ENCODE measurements at regions not wholly inside any gene's neighbourhood (a gene's known extent, or its start where the extent isn't known, plus 50 kb on each side); places are given as distances from the start of the nearest gene placed in this dataset.

DNA sequence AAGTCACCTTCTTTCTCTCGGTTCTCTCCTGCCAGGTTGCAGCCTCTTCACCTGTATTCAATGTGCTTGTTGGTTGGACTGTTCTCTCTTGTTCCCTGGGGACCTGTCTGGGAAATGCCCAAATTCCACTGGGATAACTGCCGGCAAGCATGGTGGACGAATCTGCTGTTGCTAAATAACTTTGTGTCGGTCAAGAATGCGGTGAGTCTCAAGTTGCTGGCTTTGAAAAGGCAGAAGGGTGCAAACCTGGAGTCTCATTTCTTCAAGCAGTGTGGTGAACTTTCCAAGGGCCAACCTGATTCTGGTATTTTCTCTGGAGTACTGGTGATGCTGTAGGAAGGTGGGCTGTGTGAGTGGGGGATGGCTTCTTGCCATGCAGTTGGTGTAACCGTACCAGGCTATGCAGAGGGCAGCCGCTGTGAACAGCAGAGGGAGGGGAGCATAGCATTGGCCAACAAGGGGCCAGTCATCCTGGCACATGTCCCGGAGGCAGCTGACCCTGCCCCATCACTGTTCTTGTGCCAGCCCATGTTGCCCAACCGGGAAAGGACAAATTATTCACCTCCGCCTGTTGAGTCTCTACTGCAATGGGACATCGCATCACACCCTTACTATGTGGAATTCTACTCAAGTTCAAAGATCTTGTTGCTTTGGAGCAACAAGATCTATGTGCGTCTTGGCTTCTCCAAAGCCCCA is 88.1 kb upstream of the SEC11C start:
- H3K9me3 Mint-ChIP-seq, result no peaks in the 10 kb centered on the region
- no peaks in the 10 kb centered on the region for H3K4me1 Mint-ChIP-seq (ENCODE audit: low read depth in 2 of 2)
- no peaks in the 10 kb centered on the region for H3K36me3 Mint-ChIP-seq
- H3K4me3 Mint-ChIP-seq, result no peak overlapping the region
- H3K27ac Mint-ChIP-seq, result no peak overlapping the region
- ATAC-seq (no peak), DNase-seq (ENCODE audit: low spot score) (no peak)
- H3K27me3 Mint-ChIP-seq, result peaks cover 9 to 13% of the 10 kb centered on the region in 2 donors

DNA sequence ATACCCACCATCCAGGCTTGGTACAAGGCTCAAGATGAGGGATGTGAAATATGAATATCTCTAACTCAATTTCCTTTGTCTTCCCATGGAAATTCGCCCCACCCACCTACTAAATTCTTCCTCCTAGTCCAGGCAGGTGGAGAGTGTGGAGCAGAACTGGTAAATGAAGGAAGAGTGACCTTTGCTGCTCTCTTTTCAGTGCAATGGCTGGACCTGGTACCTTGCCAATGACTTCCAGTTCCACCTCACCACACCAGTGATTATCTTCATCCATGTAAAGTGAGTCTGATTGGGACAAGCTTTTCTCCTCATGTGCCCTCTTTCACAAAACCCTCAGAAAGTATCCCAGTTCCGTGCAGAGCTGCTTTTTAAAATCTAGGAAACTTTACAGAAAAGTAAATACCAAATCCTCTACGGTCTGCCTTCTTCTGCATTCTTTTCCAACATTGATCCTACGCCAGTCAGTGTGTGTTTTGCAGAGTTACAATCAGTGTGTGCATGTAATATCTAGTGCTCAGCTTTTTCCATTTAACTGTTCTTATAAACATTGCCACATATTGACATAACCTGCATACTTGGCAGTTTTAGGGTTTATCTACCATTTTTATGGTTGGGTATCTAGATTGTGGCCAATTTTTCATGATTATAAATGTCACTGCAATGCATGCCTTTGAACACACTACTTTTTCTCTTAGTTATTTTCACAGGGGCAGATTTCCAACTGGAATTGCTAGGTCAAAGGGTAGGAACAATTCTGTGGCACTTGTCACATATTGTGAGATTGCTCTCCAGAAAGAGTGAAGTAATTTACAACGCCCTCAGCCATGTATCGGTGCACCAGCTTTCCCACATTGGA is 86.5 kb upstream of the SEC11C start:
- Mint-ChIP-seq H3K4me3 (no peak overlapping the region), H3K27ac (no peak overlapping the region), H3K4me1 (ENCODE audit: low read depth in 2 of 2) (no peaks in the 10 kb centered on the region), H3K27me3 (peaks cover 0 to 8% of the 10 kb centered on the region in 2 donors), H3K36me3 (no peaks in the 10 kb centered on the region), H3K9me3 (no peaks in the 10 kb centered on the region)
- ATAC-seq, result no peak
- no peak for DNase-seq (ENCODE audit: low spot score)

DNA sequence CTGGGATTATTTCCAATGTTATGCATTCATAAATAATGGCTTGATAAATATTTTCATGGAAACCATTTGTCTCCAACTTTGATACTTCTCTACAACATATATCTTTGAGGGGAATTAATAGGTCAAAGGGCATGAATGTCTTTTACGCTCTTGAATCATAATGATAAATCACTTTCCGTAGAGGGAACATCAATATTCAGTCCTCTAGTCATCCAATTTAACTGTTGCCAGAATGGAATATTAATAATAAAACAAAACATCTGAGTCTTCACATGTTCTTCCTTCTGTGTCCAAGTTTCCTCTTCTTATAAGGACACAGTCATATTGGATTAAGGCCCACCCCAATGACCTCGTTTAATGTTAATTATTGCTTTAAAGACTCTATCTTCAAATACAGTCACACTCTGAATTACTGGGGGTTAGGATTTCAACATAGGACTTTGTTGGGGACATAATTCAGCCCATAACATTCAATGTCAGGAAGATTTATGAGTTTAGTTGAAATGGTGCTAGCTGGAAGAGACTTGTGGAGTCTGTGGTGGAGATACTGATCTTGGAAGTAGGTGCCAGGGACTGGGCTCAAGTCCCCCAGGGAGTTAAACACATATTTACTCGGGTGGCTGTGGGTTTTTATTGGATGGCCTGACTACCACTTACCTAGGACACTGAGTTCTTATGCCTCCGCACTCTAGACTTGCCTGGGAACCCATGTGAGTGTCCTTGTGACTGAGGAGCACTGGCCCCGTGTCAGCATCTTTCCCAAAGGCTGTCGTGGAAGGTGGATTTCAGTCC is 85.0 kb upstream of the SEC11C start:
- Mint-ChIP-seq H3K4me3 (no peak overlapping the region), H3K4me1 (ENCODE audit: low read depth in 2 of 2) (no peaks in the 10 kb centered on the region), H3K27me3 (peaks cover 0 to 5% of the 10 kb centered on the region in 2 donors), H3K27ac (no peak overlapping the region), H3K9me3 (no peaks in the 10 kb centered on the region), H3K36me3 (no peaks in the 10 kb centered on the region)
- ATAC-seq (no peak), DNase-seq (ENCODE audit: low spot score) (no peak)

DNA sequence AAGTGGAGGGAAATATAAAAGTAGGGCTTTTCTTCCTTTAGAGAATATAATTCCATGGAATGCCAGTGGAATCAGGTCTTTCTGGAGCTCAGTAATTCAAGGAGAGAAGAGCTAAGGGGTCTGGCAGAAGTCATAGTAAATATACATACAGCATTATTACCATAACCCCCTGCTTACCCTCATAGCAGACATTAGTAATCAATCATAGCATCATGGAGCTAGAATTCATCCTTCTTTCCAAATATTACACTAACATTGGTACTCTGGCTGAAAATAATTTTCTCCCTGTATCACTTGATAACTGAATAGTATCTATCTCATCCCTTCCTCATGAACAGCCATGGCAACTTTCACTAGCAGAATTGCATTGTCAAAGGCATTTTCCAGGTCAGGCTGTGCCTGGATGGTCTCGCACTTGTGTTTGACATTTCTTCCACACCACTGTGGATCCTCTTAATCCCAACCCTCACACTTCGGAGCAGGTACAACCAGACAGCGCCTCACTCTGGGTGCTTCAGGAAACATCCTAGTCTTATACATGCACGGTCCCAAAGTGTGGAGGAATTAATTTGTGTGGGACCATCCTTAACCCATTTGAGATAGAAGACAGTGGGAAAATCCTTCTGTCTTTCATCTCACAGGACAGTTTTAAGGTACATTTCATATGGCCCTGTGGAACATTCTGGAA is 84.2 kb upstream of the SEC11C start:
- H3K27ac Mint-ChIP-seq, result no peak overlapping the region
- no peak overlapping the region for H3K4me3 Mint-ChIP-seq
- H3K9me3 Mint-ChIP-seq, result no peaks in the 10 kb centered on the region
- peaks cover 6 to 9% of the 10 kb centered on the region in 2 donors for H3K27me3 Mint-ChIP-seq
- no peaks in the 10 kb centered on the region for H3K36me3 Mint-ChIP-seq
- ATAC-seq (no peak), DNase-seq (ENCODE audit: low spot score) (no peak)
- no peaks in the 10 kb centered on the region for H3K4me1 Mint-ChIP-seq (ENCODE audit: low read depth in 2 of 2)

DNA sequence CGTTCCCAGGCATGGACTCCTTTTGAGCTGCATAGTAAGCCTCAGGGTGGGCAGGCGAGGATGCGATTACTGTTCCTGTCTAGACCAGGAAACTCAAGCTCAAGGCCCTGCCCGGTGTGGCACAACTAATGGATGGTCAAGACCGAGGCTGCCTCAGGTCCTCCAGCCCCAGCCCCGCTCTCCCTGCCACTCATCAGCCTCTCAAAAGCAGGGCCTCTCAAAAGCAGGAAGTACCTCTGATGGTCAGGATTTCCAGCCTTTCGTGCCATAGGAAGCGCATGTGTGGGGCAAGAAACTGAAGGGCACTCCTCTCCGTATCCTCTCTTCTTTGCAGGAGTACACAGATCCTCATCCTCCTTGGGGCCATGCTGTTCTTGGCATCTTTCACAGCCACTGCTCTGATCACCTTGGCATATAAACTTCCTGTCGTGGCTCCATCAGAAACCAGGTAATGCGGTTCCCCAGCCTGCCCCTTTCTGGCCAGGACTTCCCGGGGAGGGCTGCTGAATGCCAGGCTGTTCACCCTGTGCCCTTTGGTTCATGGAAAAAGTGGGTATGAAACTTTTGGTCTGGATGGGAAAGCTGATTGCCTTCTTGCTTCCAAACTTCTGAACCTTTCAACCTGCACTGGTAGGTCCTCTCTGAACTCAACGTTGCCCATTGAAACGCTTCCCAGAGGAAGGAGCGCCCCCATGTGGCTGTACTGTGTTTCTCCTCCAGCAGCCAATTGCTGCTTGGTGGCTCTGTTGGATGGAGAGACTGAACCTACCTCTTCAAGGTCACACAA is 82.8 kb upstream of the SEC11C start:
- Mint-ChIP-seq H3K27ac (no peak overlapping the region), H3K4me3 (no peak overlapping the region), H3K36me3 (no peaks in the 10 kb centered on the region), H3K4me1 (ENCODE audit: low read depth in 2 of 2) (no peaks in the 10 kb centered on the region), H3K9me3 (no peaks in the 10 kb centered on the region), H3K27me3 (peaks cover 11 to 20% of the 10 kb centered on the region in 2 donors)
- ATAC-seq (no peak), DNase-seq (ENCODE audit: low spot score) (no peak)

DNA sequence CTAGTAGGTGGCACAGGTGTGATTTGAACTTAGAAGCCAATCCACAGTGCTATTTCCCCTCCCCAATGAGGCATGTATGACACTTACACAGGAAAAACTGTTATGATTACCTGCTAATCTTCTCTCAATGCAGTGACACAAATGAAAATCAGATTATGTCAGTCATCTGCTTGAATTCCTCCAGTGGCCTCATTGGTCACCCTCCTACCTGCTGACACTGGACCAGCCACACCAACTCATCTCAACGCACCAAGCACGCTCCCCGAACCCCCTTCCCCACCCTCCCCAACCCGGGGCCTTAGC is 82.2 kb upstream of the SEC11C start:
- H3K27ac Mint-ChIP-seq, result no peak overlapping the region
- H3K27me3 Mint-ChIP-seq, result peaks cover 11 to 20% of the 10 kb centered on the region in 2 donors
- DNase-seq (ENCODE audit: low spot score), result no peak
- no peaks in the 10 kb centered on the region for H3K36me3 Mint-ChIP-seq
- H3K4me1 Mint-ChIP-seq (ENCODE audit: low read depth in 2 of 2), result no peaks in the 10 kb centered on the region
- no peaks in the 10 kb centered on the region for H3K9me3 Mint-ChIP-seq
- no peak for ATAC-seq
- no peak overlapping the region for H3K4me3 Mint-ChIP-seq

DNA sequence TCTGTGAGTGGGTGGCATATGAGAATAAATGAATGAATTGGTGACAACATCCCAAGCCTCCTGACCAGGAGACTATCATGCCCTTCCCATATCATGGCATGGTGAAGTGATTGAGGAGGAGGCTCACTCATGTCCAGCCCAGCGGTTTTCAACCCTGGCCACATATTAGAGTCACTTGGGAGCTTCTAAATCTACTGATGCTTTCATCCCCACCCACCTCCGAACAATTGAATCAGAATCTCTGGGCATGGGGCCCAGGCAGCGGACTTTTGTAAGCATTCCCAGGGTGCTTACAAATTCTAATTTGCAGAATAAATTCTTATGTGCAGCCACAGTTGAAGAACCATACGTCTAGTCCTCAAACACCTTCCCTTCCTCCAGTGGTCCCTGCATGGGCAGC is 81.7 kb upstream of the SEC11C start:
- Mint-ChIP-seq H3K9me3 (no peaks in the 10 kb centered on the region), H3K27me3 (peaks cover 11 to 20% of the 10 kb centered on the region in 2 donors), H3K4me3 (no peak overlapping the region), H3K27ac (no peak overlapping the region), H3K36me3 (no peaks in the 10 kb centered on the region), H3K4me1 (ENCODE audit: low read depth in 2 of 2) (no peaks in the 10 kb centered on the region)
- DNase-seq (ENCODE audit: low spot score), result no peak
- ATAC-seq, result no peak

DNA sequence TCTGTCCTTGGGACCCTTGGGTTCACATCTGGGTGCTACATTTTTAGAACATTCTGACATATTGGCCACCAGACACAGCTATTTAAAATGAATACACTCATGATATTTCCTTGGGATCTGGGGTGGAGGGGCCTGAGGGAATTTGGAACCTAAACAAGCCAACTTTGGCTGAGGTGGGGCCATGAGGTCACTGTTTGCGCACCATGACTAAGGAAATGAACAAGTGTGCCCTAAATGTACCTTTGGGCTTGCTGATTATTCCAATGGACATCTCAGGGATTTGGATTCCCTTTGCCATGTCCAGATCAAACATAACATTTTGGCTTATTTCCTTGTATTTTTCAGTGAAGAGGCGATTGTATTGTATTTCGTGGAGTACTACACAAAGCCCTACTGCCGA is 80.5 kb upstream of the SEC11C start:
- Mint-ChIP-seq H3K27me3 (peaks cover 14 to 20% of the 10 kb centered on the region in 2 donors), H3K4me1 (ENCODE audit: low read depth in 2 of 2) (no peaks in the 10 kb centered on the region), H3K4me3 (no peak overlapping the region), H3K36me3 (no peaks in the 10 kb centered on the region), H3K9me3 (no peaks in the 10 kb centered on the region), H3K27ac (no peak overlapping the region)
- ATAC-seq, result no peak
- DNase-seq (ENCODE audit: low spot score), result no peak

DNA sequence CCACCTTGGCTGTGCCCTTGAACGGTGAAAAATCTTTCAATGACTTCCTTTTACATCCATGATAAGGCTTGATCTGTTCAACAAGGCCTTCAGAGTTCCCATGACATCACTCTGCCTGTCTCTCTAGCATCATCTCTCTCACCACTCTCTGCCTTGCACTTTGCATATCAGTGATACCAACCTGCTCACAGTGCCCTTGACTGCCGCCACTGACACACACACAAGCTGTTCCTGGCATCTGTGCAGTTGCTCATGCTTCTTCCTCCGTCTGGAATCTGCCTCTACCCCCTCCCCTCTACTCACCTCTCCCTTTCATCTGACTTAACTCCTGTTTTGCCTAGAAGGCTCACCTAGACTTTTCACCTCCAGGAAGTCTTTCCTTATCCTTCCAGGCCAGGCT is 79.1 kb upstream of the SEC11C start:
- H3K4me1 Mint-ChIP-seq (ENCODE audit: low read depth in 2 of 2), result no peaks in the 10 kb centered on the region
- H3K4me3 Mint-ChIP-seq, result no peak overlapping the region
- no peak for DNase-seq (ENCODE audit: low spot score)
- no peak for ATAC-seq
- peaks cover 14 to 20% of the 10 kb centered on the region in 2 donors for H3K27me3 Mint-ChIP-seq
- H3K36me3 Mint-ChIP-seq, result no peaks in the 10 kb centered on the region
- no peak overlapping the region for H3K27ac Mint-ChIP-seq
- no peaks in the 10 kb centered on the region for H3K9me3 Mint-ChIP-seq

DNA sequence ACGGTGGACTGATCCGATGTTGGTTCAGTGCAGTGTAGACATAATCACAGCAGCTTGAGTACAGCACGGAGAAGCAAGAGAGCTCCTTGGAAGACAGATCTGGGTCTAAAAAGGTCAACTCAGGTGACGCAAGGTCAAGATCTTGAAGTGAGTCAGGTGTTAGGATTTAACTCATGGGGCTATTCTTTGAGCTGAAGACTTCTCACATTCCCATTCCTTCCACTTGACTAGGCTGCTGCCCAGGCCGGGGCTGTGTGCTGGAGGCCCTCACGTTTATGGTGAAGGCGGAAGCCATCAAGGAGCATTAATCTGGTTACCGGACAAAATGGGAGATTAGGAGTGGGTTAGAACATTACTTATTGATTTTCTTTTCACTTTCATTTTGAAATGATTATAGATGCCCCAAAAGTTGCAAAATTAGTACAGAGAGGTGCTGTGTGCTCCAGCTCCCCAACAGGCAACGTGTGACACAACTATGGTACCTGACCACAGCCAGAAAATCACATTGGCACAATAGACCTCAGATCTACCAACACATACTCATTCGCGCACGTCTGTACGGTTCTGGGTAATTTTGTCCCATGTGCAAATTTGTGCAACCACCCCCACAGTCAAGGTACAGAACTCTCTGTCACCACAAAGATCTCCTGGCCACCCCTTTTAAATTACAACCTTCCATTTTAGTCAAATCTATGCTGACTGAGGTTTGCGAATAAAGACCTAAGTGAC is 77.6 kb upstream of the SEC11C start:
- no peak overlapping the region for H3K27ac Mint-ChIP-seq
- DNase-seq (ENCODE audit: low spot score) (no peak), ATAC-seq (no peak)
- no peaks in the 10 kb centered on the region for H3K36me3 Mint-ChIP-seq
- H3K27me3 Mint-ChIP-seq, result peaks cover 17 to 20% of the 10 kb centered on the region in 2 donors
- no peaks in the 10 kb centered on the region for H3K4me1 Mint-ChIP-seq (ENCODE audit: low read depth in 2 of 2)
- H3K9me3 Mint-ChIP-seq, result no peaks in the 10 kb centered on the region
- no peak overlapping the region for H3K4me3 Mint-ChIP-seq

DNA sequence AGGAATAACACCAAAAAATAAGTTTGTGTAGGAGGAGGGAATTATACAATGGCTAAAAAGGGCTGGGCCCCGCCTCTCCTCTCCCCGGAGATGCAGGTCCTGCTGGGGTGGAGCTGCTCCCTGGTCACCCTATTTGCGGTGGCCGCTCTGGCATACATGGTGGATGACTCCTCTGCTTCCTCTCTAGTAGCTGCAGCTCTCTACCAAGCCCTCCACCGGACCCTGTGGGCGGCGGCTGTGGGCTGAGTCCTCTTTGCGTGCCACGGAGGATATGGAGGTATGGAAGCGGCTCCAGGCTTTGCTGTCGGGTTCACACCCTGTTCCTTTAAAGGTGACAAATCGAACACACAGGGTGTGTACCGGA is 77.1 kb upstream of the SEC11C start:
- Mint-ChIP-seq H3K9me3 (no peaks in the 10 kb centered on the region), H3K27ac (no peak overlapping the region), H3K4me3 (no peak overlapping the region), H3K36me3 (no peaks in the 10 kb centered on the region), H3K27me3 (peaks cover 17 to 20% of the 10 kb centered on the region in 2 donors), H3K4me1 (ENCODE audit: low read depth in 2 of 2) (no peaks in the 10 kb centered on the region)
- no peak for ATAC-seq
- DNase-seq (ENCODE audit: low spot score), result no peak

DNA sequence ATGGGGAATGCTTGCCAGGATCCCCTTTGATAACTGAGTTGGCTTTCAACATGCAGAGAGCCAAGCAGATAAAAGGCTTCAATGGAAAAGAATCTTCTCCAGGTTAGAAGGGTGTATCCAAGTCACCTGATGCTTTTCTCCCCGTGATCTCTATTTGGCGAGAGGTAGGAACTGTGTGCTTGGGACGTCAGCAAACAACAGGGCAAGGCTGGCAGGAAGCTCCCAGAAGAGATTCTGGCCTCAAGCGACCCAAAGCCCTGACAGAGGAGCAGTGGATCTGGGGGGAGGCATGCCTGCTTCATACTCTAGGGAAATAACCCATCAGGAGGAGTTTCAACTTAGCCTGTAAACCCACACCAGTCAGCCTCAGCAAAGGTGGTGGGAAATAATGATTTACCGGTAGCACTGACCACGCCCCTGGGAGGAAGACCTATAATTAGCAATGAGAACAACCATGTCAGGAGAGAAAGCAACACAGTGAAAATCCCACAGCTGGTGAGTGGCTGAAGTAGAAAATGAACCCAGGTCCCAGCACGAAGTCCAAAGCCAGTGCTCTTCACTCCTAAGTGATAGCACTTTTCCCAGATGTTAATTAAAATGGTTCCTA is 76.3 kb upstream of the SEC11C start:
- no peak overlapping the region for H3K27ac Mint-ChIP-seq

More for the DNA sequence above, 76.3 kb upstream of the SEC11C start:
- no peaks in the 10 kb centered on the region for H3K36me3 Mint-ChIP-seq
- peaks cover 17 to 20% of the 10 kb centered on the region in 2 donors for H3K27me3 Mint-ChIP-seq
- H3K4me3 Mint-ChIP-seq, result no peak overlapping the region
- ATAC-seq, result no peak
- H3K4me1 Mint-ChIP-seq (ENCODE audit: low read depth in 2 of 2), result no peaks in the 10 kb centered on the region
- DNase-seq (ENCODE audit: low spot score), result no peak
- no peaks in the 10 kb centered on the region for H3K9me3 Mint-ChIP-seq

All from natural killer cell treated with Interleukin-12 subunit alpha and Interleukin-12 subunit beta and Interleukin-15 and Interleukin-18, amount 100 ng/mL, for 72 hours (primary cell).